Spleen (tissue), 11 donors: ENCODE measurements at regions not wholly inside any gene's neighbourhood (a gene's known extent, or its start where the extent isn't known, plus 50 kb on each side); places are given as distances from the start of the nearest gene placed in this dataset.

ENCODE experiments used
- DNase-seq: peaks from one replicate; pipeline ENCODE4 v3.0.0-alpha.2; 2020
- H3K27ac ChIP-seq, 8 donors: fragments of 200-600 bp; sonication (generic) in 7 of 8; 1 replicate in 4 of 8; 2 replicates in 4 of 8; pipeline versions ENCODE4 v1.5.0 to v1.8.0; 2016 to 2021; ENCODE audit warnings: inconsistent platforms in 4 of 8, mild to moderate bottlenecking in 4 of 8, moderate library complexity in 1 of 8
- H3K27me3 ChIP-seq, 7 donors: fragments of 200-600 bp; sonication (generic) in 6 of 7; replicated peaks in 1 of 7; 1 replicate in 4 of 7; 2 replicates in 3 of 7; pipeline versions ENCODE4 v1.5.0 to v1.8.0; 2016 to 2021; ENCODE audit warnings: inconsistent platforms in 3 of 7, mild to moderate bottlenecking in 1 of 7
- H3K36me3 ChIP-seq, 6 donors: fragments of 200-600 bp; sonication (generic) in 5 of 6; 1 replicate in 4 of 6; 2 replicates in 2 of 6; pipeline versions ENCODE4 v1.5.0 to v1.8.0; 2016 to 2021; ENCODE audit warnings: inconsistent platforms in 2 of 6
- H3K4me1 ChIP-seq, 6 donors: fragments of 200-600 bp; sonication (generic) in 5 of 6; 1 replicate in 3 of 6; 2 replicates in 3 of 6; pipeline versions ENCODE4 v1.5.0 to v1.8.0; 2016 to 2021; ENCODE audit warnings: inconsistent platforms in 3 of 6
- H3K4me3 ChIP-seq, 8 donors: fragments of 200-600 bp; sonication (generic) in 7 of 8; 1 replicate in 4 of 8; 2 replicates in 4 of 8; pipeline versions ENCODE4 v1.5.0 to v1.8.0; 2016 to 2021; ENCODE audit warnings: inconsistent platforms in 4 of 8, mild to moderate bottlenecking in 4 of 8, moderate library complexity in 2 of 8
- H3K9me3 ChIP-seq, 8 donors: fragments of 200-600 bp; sonication (generic) in 7 of 8; 1 replicate in 4 of 8; 2 replicates in 4 of 8; pipeline versions ENCODE4 v1.5.0 to v1.8.0; 2016 to 2021; ENCODE audit warnings: inconsistent platforms in 4 of 8
- POLR2A ChIP-seq, 3 donors: fragments of 450-650 bp; IDR thresholded peaks; one replicate each; pipeline ENCODE4 v1.5.1; 2017; ENCODE audit warnings: antibody characterized with exemption in 3 of 3, mild to moderate bottlenecking in 1 of 3
- POLR2AphosphoS5 ChIP-seq, 3 donors: sonication (generic); formaldehyde crosslinking; IDR thresholded peaks; one replicate each; pipeline ENCODE4 v1.5.1; 2017; ENCODE audit warnings: antibody characterized with exemption in 3 of 3
- WGBS, 5 donors: extraction: QIAGEN DNeasy Blood & Tissue Kit in 3 of 5; methylation state at CpG; one replicate each; pipeline versions ENCODE4 v1.1.5 to v1.1.7; 2013 to 2018; 5-methylcytosine and 5-hydroxymethylcytosine counted together
- intact Hi-C: fragments of 100-400 bp; cut with DNase I; formaldehyde crosslinking; loops from one replicate; pipeline ENCODE4 v1.15.0; 2023; ENCODE audit warnings: low total_unique reads
- TF ChIP-seq, protein P1 (sequence below), 11 experiments: fragments of 200-600 bp in 7 of 11; fragments of 450-650 bp in 4 of 11; sonication (generic) in 4 of 11; IDR thresholded peaks in 8 of 11; conservative IDR thresholded peaks in 3 of 11; 1 replicate in 7 of 11; 2 replicates in 4 of 11; pipeline versions ENCODE4 v1.4.0 to v1.8.0; 2016 to 2021; ENCODE audit warnings: antibody characterized with exemption in 11 of 11, inconsistent platforms in 4 of 11, mild to moderate bottlenecking in 1 of 11
- donor health status: healthy with polysubstance abuse.
- donor health status: DM: no; HTN: no; CAD: no; lungs with moderate emphysema.
- donor health status: DM: no; HTN: no; CAD: no.
- donor health status: Bipolar disorder and iron deficiency.
- donor health status: healthy.
- donor health status: DM: no; HTN: no; CAD: no.
- donor health status: DM: yes; HTN: yes; CAD: no.

DNA sequence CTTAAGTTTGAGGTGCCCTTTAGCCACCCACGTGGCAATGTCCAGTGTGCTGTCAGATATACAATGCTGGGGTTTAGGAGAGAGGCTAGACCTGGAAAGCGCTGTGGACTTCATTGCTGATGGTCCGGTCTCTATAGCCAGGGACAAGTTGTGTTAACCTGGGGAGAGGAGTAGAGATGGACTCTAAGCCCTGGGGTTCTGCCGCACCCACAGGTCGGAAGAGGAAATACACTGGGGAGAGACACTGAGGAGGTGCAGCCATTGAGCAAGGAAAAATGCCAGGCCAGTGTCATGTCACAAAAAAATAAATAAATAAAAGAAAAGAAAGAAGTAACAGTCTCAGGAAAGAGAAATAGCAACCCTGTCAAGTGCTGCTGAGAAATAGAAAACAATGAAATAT lies 106.9 kb upstream of the CBLN2 start:
- no peak for TF ChIP-seq POLR2A (IDR thresholded peaks at IDR 0.05)
- no peak for TF ChIP-seq POLR2AphosphoS5 (IDR thresholded peaks at IDR 0.05)
- TF ChIP-seq, protein P1, sequence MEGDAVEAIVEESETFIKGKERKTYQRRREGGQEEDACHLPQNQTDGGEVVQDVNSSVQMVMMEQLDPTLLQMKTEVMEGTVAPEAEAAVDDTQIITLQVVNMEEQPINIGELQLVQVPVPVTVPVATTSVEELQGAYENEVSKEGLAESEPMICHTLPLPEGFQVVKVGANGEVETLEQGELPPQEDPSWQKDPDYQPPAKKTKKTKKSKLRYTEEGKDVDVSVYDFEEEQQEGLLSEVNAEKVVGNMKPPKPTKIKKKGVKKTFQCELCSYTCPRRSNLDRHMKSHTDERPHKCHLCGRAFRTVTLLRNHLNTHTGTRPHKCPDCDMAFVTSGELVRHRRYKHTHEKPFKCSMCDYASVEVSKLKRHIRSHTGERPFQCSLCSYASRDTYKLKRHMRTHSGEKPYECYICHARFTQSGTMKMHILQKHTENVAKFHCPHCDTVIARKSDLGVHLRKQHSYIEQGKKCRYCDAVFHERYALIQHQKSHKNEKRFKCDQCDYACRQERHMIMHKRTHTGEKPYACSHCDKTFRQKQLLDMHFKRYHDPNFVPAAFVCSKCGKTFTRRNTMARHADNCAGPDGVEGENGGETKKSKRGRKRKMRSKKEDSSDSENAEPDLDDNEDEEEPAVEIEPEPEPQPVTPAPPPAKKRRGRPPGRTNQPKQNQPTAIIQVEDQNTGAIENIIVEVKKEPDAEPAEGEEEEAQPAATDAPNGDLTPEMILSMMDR (IDR thresholded peaks at IDR 0.05 in 8 of 11, conservative IDR thresholded peaks at IDR 0.05 in 3 of 11), result no peak
- intact Hi-C loops, result no loop called here
- Histone ChIP-seq H3K4me1 (no peaks in the 10 kb centered on the region), H3K36me3 (no peaks in the 10 kb centered on the region), H3K9me3 (no peaks in the 10 kb centered on the region), H3K27me3 (no peaks in the 10 kb centered on the region), H3K27ac (no peak overlapping the region), H3K4me3 (no peak overlapping the region)
- 77 to 86% (median 80%) methylated on average over 5 of the region's 5 CpGs for WGBS, 5 donors
- no peak for DNase-seq

DNA sequence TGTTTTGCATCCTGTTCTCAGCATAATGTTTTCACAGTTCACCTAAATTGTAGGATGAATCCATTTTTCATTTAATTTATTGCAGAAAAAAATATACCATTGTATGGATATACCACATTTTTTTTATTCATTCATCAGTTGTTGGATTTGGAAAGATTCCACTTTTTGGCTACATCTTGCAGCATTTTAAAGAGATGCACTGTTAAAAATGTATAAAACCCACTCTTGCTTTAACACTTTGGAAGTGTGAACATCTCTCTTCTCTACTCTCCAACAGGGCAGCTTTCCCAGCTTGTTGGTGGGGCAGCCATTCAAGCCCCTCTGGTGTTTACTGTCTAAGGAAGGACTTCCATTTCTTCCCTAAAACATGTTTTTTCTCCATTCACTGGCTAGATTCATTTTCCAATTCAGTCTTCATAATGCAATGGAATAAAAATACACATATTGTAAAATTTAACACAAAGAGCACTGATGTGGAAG lies 104.4 kb upstream of the CBLN2 start:
- DNase-seq, result no peak
- intact Hi-C loops, result no loop called here
- Histone ChIP-seq H3K4me3 (no peak overlapping the region), H3K27me3 (peaks cover 0 to 5% (median 0%) of the 10 kb centered on the region in 7 donors), H3K27ac (no peak overlapping the region), H3K4me1 (no peaks in the 10 kb centered on the region), H3K36me3 (no peaks in the 10 kb centered on the region), H3K9me3 (no peaks in the 10 kb centered on the region)
- no peak for TF ChIP-seq POLR2A (IDR thresholded peaks at IDR 0.05)

DNA sequence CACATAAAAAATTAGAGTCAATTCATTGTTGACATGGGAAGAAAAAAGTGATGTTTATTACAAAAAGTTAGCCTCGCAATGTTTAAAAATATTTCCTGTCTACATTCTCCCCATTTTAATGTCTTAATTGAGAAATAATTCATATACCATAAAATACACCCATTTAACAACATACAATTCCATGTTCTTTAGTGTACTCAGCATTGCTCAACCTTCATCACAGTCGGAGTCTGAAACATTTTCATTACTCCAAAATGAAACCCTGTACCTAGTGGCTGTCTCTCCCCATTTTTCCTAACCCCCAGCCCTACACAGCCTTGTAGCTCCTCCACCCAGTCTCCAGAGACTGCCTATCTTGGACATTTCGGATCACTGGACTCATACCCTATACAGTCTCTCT lies 103.9 kb upstream of the CBLN2 start:
- Histone ChIP-seq H3K4me3 (no peak overlapping the region), H3K27me3 (peaks cover 0 to 5% (median 0%) of the 10 kb centered on the region in 7 donors), H3K4me1 (no peaks in the 10 kb centered on the region), H3K27ac (no peak overlapping the region), H3K9me3 (no peaks in the 10 kb centered on the region), H3K36me3 (no peaks in the 10 kb centered on the region)
- DNase-seq, result no peak
- intact Hi-C loops, result no loop called here
- TF ChIP-seq, protein P1 (IDR thresholded peaks at IDR 0.05 in 8 of 11, conservative IDR thresholded peaks at IDR 0.05 in 3 of 11), result no peak
- TF ChIP-seq POLR2AphosphoS5 (IDR thresholded peaks at IDR 0.05), result no peak
- TF ChIP-seq POLR2A (IDR thresholded peaks at IDR 0.05), result no peak
- WGBS, 5 donors, result 70 to 91% (median 77%) methylated on average over 3 of the region's 3 CpGs

DNA sequence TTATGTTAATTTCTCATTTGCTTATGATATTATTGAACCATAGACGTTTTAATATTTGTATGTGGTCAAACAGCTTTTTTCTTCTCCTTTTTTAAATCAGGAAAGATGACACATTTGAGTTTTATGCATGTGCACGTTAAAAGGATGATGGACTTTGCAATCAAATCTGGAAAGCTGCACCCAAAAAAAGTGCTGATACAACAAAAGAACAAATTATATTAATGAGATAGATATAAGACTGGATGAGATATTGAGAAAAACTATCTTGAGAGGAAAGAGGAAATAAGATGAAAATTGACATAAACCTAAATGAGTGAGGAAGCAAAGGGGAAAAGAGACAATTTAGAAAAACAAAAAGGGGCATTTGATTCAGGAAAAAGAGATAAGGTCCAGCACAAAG lies 96.4 kb upstream of the CBLN2 start:
- Histone ChIP-seq H3K4me3 (no peak overlapping the region), H3K9me3 (no peaks in the 10 kb centered on the region), H3K4me1 (no peaks in the 10 kb centered on the region), H3K27ac (no peak overlapping the region), H3K36me3 (no peaks in the 10 kb centered on the region), H3K27me3 (peaks cover 0 to 5% (median 0%) of the 10 kb centered on the region in 7 donors)
- intact Hi-C loops, result no loop called here
- 38 to 71% (median 49%) methylated on average over 2 of the region's 2 CpGs for WGBS, 5 donors
- TF ChIP-seq POLR2A (IDR thresholded peaks at IDR 0.05) (no peak), POLR2AphosphoS5 (IDR thresholded peaks at IDR 0.05) (no peak)
- TF ChIP-seq, protein P1 (IDR thresholded peaks at IDR 0.05 in 8 of 11, conservative IDR thresholded peaks at IDR 0.05 in 3 of 11), result no peak
- DNase-seq, result no peak

DNA sequence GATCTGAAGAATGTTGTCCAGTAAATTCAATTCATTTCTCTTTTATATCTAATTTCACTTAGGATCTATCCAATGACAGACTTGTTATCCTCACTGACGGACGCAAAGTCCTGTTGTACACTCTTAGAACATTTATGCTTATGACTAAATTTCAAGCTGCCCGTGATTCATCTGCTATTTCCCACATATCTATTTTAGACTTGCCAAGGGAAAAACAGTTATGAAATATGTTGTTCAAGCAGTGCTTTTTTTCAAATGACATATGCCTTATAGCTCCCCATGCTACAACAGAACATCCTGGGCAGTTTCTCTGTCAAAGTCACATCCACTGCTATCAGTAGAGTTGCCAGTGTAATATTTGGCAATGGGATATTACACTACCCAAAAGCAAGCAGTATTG lies 94.2 kb upstream of the CBLN2 start:
- H3K4me3 ChIP-seq, result no peak overlapping the region
- no peaks in the 10 kb centered on the region for H3K36me3 ChIP-seq
- H3K4me1 ChIP-seq, result no peaks in the 10 kb centered on the region
- H3K27me3 ChIP-seq, result no peaks in the 10 kb centered on the region
- intact Hi-C loops, result no loop called here
- TF ChIP-seq, protein P1 (IDR thresholded peaks at IDR 0.05 in 8 of 11, conservative IDR thresholded peaks at IDR 0.05 in 3 of 11), result no peak
- TF ChIP-seq POLR2AphosphoS5 (IDR thresholded peaks at IDR 0.05), result no peak
- no peak for TF ChIP-seq POLR2A (IDR thresholded peaks at IDR 0.05)
- H3K27ac ChIP-seq, result no peak overlapping the region
- 84 to 98% (median 89%) methylated on average over 3 of the region's 3 CpGs for WGBS, 5 donors
- H3K9me3 ChIP-seq, result no peaks in the 10 kb centered on the region
- DNase-seq, result no peak
